GM19397 (cell line): ENCODE measurements at regions not wholly inside any gene's neighbourhood (a gene's known extent, or its start where the extent isn't known, plus 50 kb on each side); places are given as distances from the start of the nearest gene placed in this dataset.
"Not testable (repeated sequence)": the region's sequence is repeated elsewhere in the genome, so short reads cannot be mapped to it uniquely, and the experiment has no call there.

Experiments used
- ATAC-seq: cut with Tn5 transposase; IDR thresholded peaks from one replicate; pipeline ENCODE4 v1.9.1; 2021; ENCODE audit warnings: mild to moderate bottlenecking, moderate library complexity; ENCODE audit not compliant: unreplicated experiment

DNA sequence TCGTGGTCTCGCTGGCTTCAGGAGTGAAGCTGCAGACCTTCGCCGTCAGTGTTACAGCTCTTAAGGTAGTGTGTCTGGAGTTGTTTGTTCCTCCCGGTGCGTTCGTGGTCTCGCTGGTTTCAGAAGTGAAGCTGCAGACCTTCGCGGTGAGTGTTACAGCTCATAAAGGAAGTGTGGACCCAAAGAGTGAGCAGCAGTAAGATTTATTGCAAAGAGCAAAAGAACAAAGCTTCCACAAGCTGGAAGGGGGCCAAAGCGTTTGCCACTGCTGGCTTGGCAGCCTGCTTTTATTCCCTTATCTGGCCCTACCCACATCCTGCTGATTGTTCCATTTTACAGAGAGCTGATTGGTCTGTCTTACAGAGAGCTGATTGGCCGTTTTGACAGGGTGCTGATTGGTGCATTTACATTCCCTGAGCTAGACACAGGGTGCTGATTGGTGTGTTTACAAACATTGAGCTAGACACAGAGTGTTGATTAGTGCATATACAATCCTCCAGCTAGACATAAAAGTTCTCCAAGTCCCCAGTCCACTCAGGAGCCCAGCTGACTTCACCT lies 1256.0 kb downstream of the STIM2 start:
- not testable (repeated sequence) for ATAC-seq

DNA sequence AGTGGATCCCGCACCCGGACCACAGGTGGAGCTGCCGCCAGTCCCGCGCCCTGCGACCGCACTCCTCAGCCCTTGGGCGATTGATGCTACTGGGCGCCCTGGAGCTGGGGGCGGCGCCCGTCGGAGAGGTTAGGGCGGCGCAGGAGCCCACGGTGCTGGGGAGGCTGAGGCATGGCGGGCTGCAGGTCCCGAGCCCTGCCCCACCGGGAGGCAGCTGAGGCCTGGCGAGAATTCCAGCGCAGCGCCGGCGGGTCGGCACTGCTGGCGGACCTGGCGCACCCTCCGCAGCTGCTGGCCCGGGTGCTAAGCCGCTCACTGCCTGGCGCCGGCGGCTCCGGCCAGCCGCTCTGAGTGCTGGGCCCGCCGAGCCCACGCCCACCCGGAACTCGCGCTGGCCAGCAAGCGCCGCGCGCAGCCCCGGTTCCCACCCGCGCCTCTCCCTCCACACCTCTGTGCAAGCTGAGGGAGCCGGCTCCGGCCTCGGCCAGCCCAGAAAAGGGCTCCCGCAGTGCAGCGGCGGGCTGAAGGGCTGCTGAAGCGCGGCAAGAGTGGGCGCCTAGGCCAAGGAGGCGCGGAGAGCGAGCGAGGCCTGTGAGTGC lies 1256.5 kb downstream of the STIM2 start:
- ATAC-seq = no peak

DNA sequence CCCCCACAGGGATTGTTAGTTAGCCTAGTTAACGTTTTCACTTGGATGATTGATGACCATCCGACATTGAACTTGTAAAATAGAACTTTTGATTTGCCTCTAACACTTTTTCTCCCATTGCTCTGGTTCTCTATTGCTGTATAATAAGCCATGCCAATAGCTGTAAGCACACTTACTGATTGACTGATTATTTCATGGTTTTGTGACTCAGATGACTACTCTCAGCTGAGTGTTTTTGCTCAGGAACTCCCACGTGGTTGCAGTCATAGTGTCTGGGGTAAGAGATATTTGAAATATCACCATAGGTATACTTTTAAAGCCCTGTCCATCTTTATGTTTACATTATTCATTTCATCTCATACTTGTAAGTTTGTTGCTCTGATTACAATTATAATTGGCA lies 1285.5 kb downstream of the STIM2 start:
- no peak for ATAC-seq

DNA sequence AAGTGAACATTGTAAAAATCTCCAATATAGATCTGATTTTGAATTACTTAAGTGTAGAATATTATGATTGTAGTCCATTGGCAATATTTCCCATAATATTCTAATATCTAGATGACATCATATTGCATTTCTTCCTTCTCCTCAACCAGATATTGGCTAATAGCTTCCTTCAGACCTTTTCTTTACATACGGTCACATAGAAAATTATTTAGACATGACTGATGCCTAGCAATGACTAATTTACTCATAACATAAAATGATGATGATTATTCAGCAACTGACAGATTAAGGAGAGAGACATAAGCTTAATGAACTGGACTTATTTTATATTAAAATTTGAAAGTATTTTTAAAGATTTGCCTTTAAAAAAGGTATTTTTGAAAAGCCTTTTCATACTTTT lies 1287.6 kb downstream of the STIM2 start:
- ATAC-seq = no peak

DNA sequence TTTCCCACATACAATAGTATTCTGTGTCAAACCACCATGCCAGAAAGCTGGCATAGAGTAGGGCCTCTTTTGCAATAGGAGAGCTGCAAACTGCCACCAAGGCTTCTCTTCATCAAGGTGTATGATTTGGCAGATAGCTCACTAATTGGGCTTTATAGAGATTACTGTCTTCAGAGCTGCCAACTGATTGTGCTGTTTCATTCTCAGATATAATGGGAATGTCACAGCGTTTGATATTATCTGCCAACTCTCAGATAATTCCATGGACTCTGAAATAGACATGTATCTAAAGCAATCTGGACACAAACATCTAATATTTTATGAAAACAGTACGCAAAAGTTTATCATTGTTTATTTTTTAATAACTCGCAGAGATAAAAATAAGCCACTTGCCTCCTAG lies 1289.1 kb downstream of the STIM2 start:
- no peak for ATAC-seq

DNA sequence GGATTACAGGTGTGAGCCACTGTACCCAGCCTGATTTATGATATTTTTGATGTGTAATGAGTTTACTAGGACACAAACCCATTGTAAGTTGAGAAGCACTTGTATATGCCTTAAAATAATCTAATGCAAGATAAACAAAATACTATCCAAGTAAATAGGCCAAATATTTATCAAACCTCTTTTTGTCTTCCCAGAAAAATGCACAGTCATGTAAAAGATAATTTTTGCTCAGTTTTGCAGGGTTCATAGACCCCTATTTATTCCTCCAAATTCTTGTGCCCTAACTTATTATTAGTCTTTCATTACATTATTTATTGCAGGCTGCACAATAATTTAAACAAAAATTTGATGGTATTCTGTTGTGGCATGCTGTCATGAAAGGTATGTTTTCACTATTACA lies 1290.7 kb downstream of the STIM2 start:
- no peak for ATAC-seq

DNA sequence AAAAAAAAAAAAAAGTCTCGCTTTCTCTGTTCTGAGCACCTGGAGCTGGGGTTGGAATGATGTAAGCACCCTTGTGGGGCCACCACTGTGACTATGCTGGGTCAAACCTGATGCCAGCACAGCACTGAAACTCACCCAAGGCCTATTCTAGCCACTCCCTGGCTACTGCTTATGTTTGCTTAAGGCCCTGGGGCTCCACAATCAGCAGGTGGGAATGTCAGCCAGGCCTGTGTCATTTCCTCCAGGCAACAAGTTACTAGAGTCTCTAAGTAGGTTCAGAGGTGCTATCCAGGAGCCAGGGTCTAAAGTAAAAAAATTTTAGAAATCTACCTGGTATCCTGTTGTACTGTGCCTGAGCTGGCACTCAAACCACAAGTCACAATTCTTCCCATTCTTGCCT lies 1306.8 kb downstream of the STIM2 start:
- no peak for ATAC-seq

DNA sequence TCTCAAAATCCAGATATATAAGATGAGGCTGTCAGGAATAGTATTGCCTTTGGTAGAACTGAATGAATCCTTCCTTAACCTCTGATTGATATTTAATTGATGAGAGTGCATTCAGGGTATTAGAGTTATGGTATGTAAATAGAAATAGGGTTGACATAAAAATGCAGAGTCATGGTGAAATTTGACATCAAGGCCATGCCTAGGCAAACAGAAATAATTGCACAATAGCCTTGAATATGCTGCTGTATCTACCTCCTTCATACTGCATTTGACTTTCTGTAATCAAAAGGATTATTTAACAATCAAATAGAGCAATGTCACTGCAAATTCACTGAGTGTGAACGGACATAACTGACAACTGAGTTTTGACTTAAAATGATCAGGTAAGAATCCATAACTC lies 1316.3 kb downstream of the STIM2 start:
- ATAC-seq = no peak

DNA sequence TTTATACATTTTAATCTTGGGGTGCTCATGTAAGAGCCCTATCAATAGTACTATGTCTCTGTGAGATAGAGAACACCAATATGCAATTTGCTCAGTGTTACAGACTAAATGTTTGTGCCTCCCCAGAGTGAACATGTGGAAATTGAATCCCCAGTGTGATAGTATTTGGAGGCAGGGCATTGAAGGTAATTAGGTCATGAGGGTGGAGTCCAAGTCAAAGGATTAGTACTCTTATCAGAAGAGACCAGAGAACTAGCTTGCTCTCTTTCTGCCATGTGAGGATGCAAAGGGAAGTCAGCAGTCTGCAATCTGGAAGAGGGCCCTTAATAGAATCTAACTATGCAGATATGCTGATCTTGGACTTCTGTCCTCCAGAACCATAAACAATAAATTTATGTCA lies 1317.0 kb downstream of the STIM2 start:
- ATAC-seq = no peak

DNA sequence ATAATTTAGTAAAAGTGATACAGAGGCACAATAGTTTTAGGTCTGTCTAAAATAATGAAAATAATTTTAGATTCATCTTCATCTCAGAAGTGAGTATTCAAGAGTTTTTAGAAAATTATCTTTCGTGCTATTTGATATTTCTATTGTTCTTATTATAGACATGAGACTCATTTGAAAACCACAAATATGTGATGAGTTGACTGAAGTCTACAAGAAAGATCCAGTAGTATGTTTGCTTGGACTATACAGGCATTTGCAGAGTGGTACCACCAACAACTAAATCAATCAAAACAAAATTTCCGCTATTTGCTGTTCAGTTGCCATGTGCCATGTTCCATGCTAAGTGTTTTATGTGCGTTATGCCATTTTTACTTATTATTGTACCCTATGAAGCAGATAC lies 1318.5 kb downstream of the STIM2 start:
- no peak for ATAC-seq

DNA sequence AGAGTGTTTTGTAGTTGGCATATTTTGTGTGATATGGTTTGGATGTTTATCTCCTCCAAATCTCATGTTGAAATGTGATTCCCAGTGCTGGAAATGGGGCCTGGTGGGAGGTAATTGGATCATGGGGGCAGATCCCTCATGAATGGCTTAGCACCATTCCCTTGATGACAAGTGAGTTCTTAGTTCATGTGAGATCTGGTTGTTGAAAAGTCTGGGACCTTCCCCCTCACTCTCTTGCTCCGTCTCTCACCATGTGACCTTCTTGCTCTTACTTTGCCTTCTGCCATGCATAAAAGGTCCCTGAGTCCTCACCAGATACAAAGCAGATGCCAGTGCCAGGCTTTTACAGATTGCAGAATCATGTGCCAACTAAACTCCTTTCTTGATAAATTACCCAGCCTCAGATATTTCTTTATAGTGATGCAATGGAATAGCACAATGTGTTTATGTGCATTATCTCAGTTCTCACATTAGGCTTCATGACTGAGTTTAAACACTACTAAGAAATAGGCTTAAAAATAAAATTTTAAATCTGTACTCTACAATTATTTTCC lies 1348.8 kb downstream of the STIM2 start:
- no peak for ATAC-seq

DNA sequence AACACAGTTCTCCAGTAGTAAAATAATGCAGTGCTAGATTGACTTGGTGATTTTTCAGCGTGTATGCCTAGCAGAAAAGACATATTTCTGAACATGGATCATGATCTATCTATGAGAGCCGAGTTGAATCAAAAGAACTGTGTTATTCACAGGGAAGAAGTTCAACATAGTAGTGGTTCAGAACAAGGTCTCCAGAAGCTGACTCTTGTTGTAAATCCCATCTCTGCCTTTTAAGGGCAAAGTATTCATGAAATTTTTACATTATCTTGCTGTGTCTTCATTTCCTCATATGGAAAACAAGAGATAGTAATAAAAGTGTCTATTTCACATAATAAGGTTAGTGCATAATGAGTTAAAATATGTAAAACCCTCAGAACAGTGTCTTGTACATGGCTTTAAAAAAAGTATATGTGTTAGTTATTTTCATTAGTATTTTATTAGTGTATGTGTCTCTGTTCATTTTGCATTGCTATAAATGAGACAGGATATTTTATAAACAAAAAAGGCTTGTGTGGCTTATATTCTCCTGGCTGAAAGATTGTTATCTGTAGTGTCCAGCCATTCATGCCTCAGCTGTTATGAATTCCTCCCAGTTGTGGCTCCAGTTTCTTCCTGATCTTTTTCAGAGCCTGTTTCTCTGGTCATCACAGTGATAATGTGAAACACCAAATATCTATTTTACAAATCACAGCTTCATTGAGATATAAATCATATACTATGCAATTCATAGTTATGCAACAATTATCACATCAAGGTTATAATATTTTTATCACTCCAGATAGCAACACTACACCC lies 1351.2 kb downstream of the STIM2 start:
- ATAC-seq = no peak

DNA sequence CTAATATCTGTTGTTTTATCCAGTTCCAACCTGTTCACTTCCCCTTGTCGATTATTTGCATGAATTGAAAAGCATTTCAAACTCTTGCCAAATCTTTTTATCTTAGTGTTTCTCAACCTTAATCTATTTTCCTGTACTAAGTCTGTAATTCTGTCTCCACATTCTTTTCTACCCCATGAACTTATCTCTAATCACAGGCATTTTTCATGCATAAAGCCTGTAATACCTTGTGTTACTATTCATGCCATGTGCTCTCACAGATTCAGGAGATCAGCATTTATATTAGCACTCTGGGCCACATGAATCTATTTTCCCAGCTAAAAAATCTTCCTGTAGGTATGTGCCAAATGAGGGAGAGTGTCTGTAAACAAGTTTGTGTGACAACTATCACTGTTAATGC lies 1360.9 kb downstream of the STIM2 start:
- ATAC-seq = no peak

DNA sequence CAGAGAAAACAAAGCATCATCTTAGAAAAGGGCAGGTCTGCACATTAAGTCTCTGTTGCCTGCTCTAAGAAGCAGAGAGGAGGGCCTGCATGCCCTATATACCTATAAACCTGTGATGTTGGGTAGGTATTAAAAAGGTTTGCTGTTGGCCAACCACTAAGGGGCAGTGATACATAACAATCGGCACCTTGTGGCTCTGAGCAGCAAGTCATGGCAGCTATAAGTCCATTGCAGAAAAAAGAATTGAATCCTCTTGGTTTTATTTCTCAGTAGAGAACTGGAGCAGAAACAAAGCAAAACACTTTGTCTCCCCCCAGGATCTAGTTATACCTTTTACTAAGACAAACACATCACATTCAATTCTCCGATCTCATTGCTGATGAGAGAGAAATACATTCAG lies 1364.4 kb downstream of the STIM2 start:
- ATAC-seq = no peak

DNA sequence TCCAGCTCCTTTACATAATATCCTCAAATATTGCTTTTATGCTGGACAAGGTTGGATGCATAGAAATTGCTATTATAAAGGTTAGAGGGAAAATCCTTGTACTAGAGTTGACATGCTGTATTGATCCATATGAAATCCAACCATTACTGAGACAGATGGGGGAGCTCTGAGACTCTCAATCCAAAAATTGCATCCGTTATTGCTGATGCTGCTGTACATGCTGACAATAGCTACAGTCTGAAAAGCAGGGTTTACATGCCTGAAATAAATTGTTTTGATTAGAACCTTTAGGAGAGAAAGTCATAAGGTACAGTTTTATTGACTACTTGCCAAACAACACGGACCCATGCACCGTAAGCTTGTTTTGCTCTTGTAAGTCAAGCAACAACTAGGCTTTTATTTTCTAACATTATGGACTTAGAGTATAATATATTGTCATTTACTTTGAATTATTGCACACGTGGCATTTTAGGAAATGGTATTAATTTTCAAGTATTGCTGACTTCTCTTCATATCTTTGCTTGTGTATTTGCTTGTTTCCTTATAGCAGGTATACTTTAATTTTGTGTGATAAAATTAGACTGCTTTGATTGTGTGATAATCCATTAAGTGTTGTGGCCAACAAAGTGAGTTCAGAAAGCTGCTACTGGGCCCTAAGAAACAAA lies 1365.2 kb downstream of the STIM2 start:
- ATAC-seq = no peak

DNA sequence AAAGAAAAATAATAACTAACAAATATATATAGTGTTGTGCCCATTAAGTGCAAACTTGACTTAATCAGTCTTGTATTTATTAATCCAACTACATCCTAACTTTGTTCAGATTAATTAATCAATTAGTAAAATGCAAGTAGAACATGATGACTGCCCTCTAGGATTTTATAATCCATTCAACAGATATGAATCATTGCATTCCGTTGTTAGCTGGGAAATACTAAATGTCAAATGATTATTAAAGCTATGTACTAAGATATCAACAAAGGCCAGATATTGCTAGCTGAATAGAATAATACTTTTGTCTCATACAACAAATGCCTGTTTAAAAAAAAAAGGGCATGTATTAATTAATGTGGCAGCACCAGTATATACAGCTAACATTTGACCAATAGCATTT lies 1366.3 kb downstream of the STIM2 start:
- no peak for ATAC-seq

DNA sequence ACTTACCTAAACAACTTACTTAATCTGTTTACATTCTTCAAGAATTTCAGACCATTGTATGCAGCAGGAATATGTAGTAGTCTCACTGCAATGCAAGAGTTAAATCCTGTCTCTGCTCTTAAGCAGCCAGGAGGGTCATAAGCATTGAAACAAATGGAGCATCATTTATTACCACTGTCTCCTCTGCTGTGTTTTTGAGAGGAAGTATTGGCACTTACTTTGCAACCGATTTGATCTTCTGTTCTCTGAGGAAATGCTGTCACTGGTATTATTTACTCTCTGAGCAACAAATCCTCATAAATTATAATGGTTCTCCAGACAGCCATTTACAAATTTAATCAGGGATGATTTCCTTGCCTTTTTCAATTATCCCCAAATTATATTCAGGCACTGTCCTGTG lies 1367.1 kb downstream of the STIM2 start:
- ATAC-seq = no peak

DNA sequence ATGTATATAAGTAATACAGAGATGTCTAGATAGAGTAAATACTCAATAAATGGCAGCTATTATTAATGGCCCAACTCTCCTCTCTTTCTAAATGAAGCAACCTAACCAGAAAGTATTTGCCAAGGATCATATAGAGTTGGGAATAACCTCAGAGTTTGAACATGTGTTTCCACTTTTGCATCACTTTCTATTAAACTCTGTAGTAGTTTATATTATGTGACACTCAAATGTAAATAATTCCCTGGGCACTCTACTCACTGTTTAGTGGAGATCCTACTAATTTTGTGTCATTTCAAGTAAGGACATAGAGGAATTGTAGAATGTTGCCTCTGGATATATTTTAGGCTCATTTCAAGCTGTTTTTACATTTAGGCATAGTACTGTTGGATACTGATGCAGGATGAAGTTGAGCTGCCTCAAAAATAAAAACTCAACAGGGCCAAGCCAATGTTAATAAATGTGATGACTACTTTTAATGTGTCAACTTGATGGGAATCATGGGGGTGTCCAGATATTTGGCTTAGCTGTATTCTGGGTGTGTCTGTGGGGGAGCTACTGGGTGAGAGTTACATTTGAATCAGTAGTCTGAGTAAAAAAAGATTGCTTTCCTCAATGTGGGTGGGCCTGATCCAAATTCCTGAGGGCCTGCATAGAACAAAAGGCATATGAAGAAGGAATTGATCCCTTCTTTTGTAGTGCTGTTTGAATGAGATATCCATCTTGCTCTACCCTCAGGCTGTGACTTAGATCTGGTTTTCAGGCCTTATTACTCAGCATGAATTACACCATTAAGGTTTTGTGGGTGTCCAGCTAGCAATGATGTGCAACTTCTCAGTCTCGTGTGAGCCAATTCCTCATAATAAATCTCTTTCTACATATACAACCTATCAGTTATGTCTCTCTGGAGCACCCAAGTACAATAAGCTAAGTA lies 1368.2 kb downstream of the STIM2 start:
- ATAC-seq = no peak

DNA sequence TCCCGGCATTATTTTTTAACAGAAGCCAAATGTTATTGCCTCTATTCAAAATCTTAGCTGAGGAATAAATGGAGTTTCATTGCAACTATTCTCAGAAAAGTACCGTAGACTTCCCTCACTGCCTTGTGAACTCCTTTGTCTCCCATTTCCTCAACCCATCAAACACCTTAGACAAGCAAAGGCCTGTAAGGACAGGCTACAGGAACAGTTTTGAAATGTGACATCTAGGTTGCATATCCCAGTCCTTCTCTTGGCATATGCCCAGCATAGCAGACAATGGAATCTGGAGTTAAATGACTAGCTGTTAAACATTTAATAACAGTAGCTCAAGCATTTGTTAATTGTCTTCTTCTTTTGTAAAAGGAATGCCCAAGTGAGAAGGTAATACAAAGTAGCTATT lies 1371.7 kb downstream of the STIM2 start:
- ATAC-seq = no peak

DNA sequence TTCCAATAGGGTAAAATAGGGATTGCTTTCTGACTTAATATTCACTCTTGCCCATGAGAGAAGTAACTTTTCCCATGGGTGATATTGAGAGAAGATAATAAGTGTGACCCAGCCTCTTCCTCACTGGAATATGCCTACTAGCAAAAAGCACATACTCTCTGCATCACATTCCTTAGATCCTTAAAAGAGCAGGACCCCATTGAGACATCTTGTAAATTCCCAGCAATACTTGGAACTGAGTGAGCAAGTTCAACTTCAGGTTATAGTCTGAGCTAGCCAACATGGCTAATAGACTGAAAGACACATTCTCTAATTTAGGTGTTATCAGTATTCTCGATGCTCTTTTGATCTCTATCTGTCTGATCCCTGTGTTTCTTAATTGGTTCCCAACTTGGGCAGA lies 1372.3 kb downstream of the STIM2 start:
- ATAC-seq = no peak

DNA sequence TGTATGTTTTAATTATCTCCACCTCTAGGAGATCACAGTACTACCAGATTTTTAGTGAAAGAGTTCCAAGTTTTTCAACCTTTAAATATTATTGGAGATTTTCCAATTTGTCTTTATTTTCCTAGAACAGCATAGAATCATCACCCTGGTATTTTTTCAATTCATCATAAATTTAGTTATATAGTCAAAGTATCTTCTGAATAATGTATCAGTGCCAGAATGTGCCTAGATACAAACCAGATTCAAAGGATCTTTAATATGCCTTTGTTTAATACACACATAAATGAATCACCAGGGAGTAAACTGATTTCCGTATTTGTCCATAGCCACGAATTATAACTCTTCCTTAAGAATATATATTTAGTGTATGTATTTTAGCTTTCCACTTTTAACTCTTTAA lies 1373.1 kb downstream of the STIM2 start:
- ATAC-seq = no peak
